ENCODE measurements at regions not wholly inside any gene's neighbourhood (a gene's known extent, or its start where the extent isn't known, plus 50 kb on each side); places are given as distances from the start of the nearest gene placed in this dataset.

DNA sequence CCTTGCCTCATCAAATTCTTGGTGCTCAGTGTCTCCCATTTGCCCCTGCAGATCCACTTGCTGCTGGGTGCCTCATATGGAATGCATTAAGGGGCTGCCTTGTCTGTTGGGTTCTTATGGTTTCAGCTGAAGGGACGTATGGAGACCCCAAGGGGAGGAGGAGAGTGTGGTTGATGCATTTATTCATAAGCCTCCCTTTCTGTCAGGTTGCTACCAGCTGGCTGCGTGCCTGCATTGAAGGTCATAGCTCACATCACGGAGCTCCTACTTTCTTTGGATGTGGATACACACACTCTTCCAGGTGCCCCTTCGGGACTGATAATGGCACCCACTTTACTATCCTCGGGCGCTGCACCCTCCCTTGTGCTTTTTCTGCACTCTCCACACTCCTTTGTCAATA is 377.9 kb downstream of the SLC4A3 start:
- Histone ChIP-seq H3K4me3 (no peak overlapping the region), H3K36me3 (no peaks in the 10 kb centered on the region), H3K9me3 (peaks cover 0 to 6% (median 0%) of the 10 kb centered on the region in 11 donors), H3K27ac (no peak overlapping the region), H3K27me3 (no peaks in the 10 kb centered on the region), H3K4me1 (peaks cover 0 to 7% (median 0%) of the 10 kb centered on the region in 9 donors)
- no peak for TF ChIP-seq CTCF (IDR thresholded peaks at IDR 0.05)
- no peak for DNase-seq
- intact Hi-C loops (cut with DNase I), result loop anchor here in 1 of 10 donors (10.0 kb wide), 1 partner anchor 271 kb away; no protein-coding TSS in a partner anchor
- WGBS, 2 donors, result 83 to 84% methylated on average over 6 of the region's 6 CpGs
- ATAC-seq, result no peak

DNA sequence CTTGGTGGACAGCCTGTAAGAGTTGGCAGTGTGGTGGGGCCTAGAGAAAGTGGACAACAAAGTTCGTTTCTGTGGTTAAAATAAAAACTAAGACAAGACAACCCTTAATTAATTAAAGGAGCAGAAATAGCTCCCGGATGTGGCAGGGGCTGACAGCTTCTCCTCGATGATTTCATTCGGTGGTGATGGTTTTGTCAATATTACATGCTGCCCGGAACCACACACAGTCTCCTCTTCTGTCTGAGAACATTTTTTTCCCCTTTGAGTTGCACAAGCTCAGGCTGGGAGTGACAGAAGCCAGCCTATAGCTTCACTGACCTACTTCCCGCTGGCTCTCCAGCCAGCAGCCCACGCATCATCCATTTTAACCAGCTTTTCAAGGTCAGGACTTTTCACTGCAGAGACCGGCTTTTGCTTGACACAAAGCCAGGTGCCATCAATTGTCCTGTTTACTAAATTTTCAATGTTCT is 378.8 kb downstream of the SLC4A3 start:
- H3K27me3 ChIP-seq, result no peaks in the 10 kb centered on the region
- no peak for TF ChIP-seq CTCF (IDR thresholded peaks at IDR 0.05)
- no peak overlapping the region for H3K4me3 ChIP-seq
- H3K27ac ChIP-seq, result no peak overlapping the region
- 60 to 74% methylated on average over 8 of the region's 8 CpGs for WGBS, 2 donors
- DNase-seq (no peak), ATAC-seq (peak in 5 of 8 donors; percentile 30 to 75 (median 55))
- intact Hi-C loops (cut with DNase I), result loop anchor here in 1 of 10 donors (10.0 kb wide), 1 partner anchor 271 kb away; no protein-coding TSS in a partner anchor
- H3K36me3 ChIP-seq, result no peaks in the 10 kb centered on the region
- peaks cover 0 to 7% (median 0%) of the 10 kb centered on the region in 9 donors for H3K4me1 ChIP-seq
- peaks cover 0 to 6% (median 0%) of the 10 kb centered on the region in 11 donors for H3K9me3 ChIP-seq

DNA sequence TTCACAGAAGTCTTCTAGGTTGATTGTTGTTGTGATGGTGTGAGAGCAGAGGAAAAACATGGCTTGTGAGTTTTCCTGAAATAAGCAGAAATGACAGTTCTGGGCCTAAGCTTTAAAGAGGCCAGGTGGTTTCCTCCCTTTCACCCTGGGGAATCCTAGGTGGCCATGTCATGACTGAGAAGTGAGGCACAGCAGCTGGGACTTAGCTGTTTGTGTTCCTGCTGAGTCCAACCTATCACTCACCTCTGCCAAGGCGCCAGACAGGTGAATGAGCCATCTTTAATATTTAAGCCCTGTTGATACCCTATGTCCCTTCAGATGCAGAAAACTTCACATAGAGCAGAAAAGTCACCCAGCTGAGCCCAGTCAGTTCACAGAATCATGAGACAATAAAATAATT is 384.4 kb downstream of the SLC4A3 start:
- H3K27ac ChIP-seq, result no peak overlapping the region
- WGBS, 2 donors, result 96 to 98% methylated on average over 1 of the region's 1 CpG
- intact Hi-C loops (cut with DNase I), result no loop called here
- no peak for TF ChIP-seq CTCF (IDR thresholded peaks at IDR 0.05)
- H3K36me3 ChIP-seq, result no peaks in the 10 kb centered on the region
- H3K4me3 ChIP-seq, result no peak overlapping the region
- no peaks in the 10 kb centered on the region for H3K27me3 ChIP-seq
- peaks cover 0 to 13% (median 0%) of the 10 kb centered on the region in 11 donors for H3K9me3 ChIP-seq
- no peak for ATAC-seq
- no peaks in the 10 kb centered on the region for H3K4me1 ChIP-seq
- DNase-seq, result no peak

GRCh38 chr2:220014961-220015360 is 387.5 kb downstream of the SLC4A3 start:
- no peak for TF ChIP-seq CTCF (IDR thresholded peaks at IDR 0.05)
- intact Hi-C loops (cut with DNase I), result no loop called here
- H3K27me3 ChIP-seq, result no peaks in the 10 kb centered on the region
- no peak overlapping the region for H3K27ac ChIP-seq
- H3K4me1 ChIP-seq, result no peaks in the 10 kb centered on the region
- no peak for ATAC-seq
- no peak for DNase-seq
- WGBS, 2 donors, result 85% methylated on average over 2 of the region's 2 CpGs
- peaks cover 0 to 16% (median 0%) of the 10 kb centered on the region in 11 donors for H3K9me3 ChIP-seq
- no peak overlapping the region for H3K4me3 ChIP-seq
- no peaks in the 10 kb centered on the region for H3K36me3 ChIP-seq

All from heart right ventricle (tissue), 16 donors.